Astrocyte (in vitro differentiated cells and primary cell): ENCODE measurements at regions not wholly inside any gene's neighbourhood (a gene's known extent, or its start where the extent isn't known, plus 50 kb on each side); places are given as distances from the start of the nearest gene placed in this dataset.

Experiments
- DNase-seq: peaks from one replicate; pipeline ENCODE4 v3.0.0-alpha.2; 2010; ENCODE audit warnings: low read depth
- FAIRE-seq: peaks from 2 replicates; lab custom pipeline; 2011; peaks lifted over from hg19 to GRCh38; lab: Jason Lieb, UNC
- H2AFZ ChIP-seq: 2 replicates; pipeline ENCODE4 v1.6.0; 2012; ENCODE audit warnings: low read depth, low read length, inconsistent platforms
- H3K27ac ChIP-seq: 2 replicates; pipeline ENCODE4 v1.5.1; 2011; ENCODE audit warnings: low read depth, low read length, inconsistent platforms
- H3K27me3 ChIP-seq: 2 replicates; pipeline ENCODE4 v1.6.0; 2011; ENCODE audit warnings: low read length, inconsistent platforms; ENCODE audit not compliant: insufficient read depth
- H3K36me3 ChIP-seq: 2 replicates; pipeline ENCODE4 v1.5.1; 2011; ENCODE audit warnings: low read length, inconsistent platforms; ENCODE audit not compliant: insufficient read depth
- H3K4me1 ChIP-seq: 2 replicates; pipeline ENCODE4 v1.5.1; 2011; ENCODE audit warnings: low read length, inconsistent platforms; ENCODE audit not compliant: insufficient read depth
- H3K4me2 ChIP-seq: 2 replicates; pipeline ENCODE4 v1.6.0; 2012; ENCODE audit warnings: low read length, inconsistent platforms
- H3K4me3 ChIP-seq: 2 replicates; pipeline ENCODE4 v1.5.1; 2011; ENCODE audit warnings: low read depth, mild to moderate bottlenecking, low read length, inconsistent platforms; ENCODE audit not compliant: insufficient read depth
- H3K79me2 ChIP-seq: 2 replicates; pipeline ENCODE4 v1.6.0; 2012; ENCODE audit warnings: mild to moderate bottlenecking, low read length, inconsistent platforms; ENCODE audit not compliant: insufficient read depth
- H3K9ac ChIP-seq: 2 replicates; pipeline ENCODE4 v1.6.0; 2012; ENCODE audit warnings: mild to moderate bottlenecking, low read length, inconsistent platforms
- H3K9me3 ChIP-seq: 2 replicates; pipeline ENCODE4 v1.5.1; 2012; ENCODE audit warnings: low read depth, mild to moderate bottlenecking, low read length, inconsistent platforms; ENCODE audit not compliant: insufficient read depth
- H4K20me1 ChIP-seq: 2 replicates; pipeline ENCODE4 v1.6.0; 2012; ENCODE audit warnings: low read length, inconsistent platforms; ENCODE audit not compliant: insufficient read depth
- H3K27ac Mint-ChIP-seq: one replicate; pipeline ENCODE4 v1.8.0; 2021; ENCODE audit warnings: mild to moderate bottlenecking, mixed read lengths; ENCODE audit not compliant: unreplicated experiment
- H3K27me3 Mint-ChIP-seq: one replicate; pipeline ENCODE4 v1.8.0; 2021; ENCODE audit warnings: low read depth, mixed read lengths; ENCODE audit not compliant: unreplicated experiment
- H3K36me3 Mint-ChIP-seq: one replicate; pipeline ENCODE4 v1.8.0; 2021; ENCODE audit warnings: low read depth, mixed read lengths; ENCODE audit not compliant: unreplicated experiment
- H3K4me1 Mint-ChIP-seq: one replicate; pipeline ENCODE4 v1.8.0; 2021; ENCODE audit warnings: low read depth, mixed read lengths; ENCODE audit not compliant: unreplicated experiment
- H3K4me3 Mint-ChIP-seq: one replicate; pipeline ENCODE4 v1.8.0; 2021; ENCODE audit warnings: mild to moderate bottlenecking, moderate library complexity, mixed read lengths; ENCODE audit not compliant: unreplicated experiment
- H3K9me3 Mint-ChIP-seq: one replicate; pipeline ENCODE4 v1.8.0; 2021; ENCODE audit warnings: mild to moderate bottlenecking, mixed read lengths; ENCODE audit not compliant: unreplicated experiment
- CTCF ChIP-seq: IDR thresholded peaks from 2 replicates; pipeline ENCODE4 v1.5.1; 2011; ENCODE audit warnings: low read depth, mild to moderate bottlenecking, inconsistent platforms, low read length, moderate library complexity; ENCODE audit not compliant: insufficient read depth
- EZH2 ChIP-seq: IDR thresholded peaks from 2 replicates; pipeline ENCODE4 v1.6.1; 2012; ENCODE audit warnings: mild to moderate bottlenecking, low read length, inconsistent platforms; ENCODE audit not compliant: insufficient read depth

- Mint-ChIP-seq H3K36me3 (no peaks in the 10 kb centered on the region), H3K4me3 (no peak overlapping the region), H3K4me1 (peaks cover 40% of the 10 kb centered on the region), H3K9me3 (no peaks in the 10 kb centered on the region), H3K27ac (no peak overlapping the region), H3K27me3 (peaks cover 7% of the 10 kb centered on the region)
- DNase-seq = peak; percentile 27
- Histone ChIP-seq H3K4me1 (peaks cover 14% of the 10 kb centered on the region), H3K36me3 (no peaks in the 10 kb centered on the region), H3K4me2 (no peak overlapping the region), H3K27ac (no peak overlapping the region), H3K79me2 (no peaks in the 10 kb centered on the region), H3K4me3 (no peak overlapping the region), H3K9ac (no peak overlapping the region), H3K27me3 (no peaks in the 10 kb centered on the region), H3K9me3 (no peaks in the 10 kb centered on the region), H4K20me1 (no peaks in the 10 kb centered on the region), H2AFZ (no peak overlapping the region)
- no peak for TF ChIP-seq CTCF
- no peak for TF ChIP-seq EZH2
- FAIRE-seq = no peak
These were observed 143.1 kb upstream of the SESN3 start for GRCh38 chr11:95374105-95374504.

GRCh38 chr11:95373241-95373640 is 142.2 kb upstream of the SESN3 start:
- H3K4me3 Mint-ChIP-seq = no peak overlapping the region
- Histone ChIP-seq H3K4me1 (peaks cover 14% of the 10 kb centered on the region), H3K79me2 (no peaks in the 10 kb centered on the region), H3K4me3 (no peak overlapping the region), H4K20me1 (no peaks in the 10 kb centered on the region), H3K36me3 (no peaks in the 10 kb centered on the region), H3K9me3 (no peaks in the 10 kb centered on the region), H3K4me2 (no peak overlapping the region), H3K27me3 (peaks cover 3% of the 10 kb centered on the region), H2AFZ (no peak overlapping the region), H3K9ac (no peak overlapping the region), H3K27ac (no peak overlapping the region)
- peaks cover 39% of the 10 kb centered on the region for H3K4me1 Mint-ChIP-seq
- H3K27ac Mint-ChIP-seq = no peak overlapping the region
- FAIRE-seq (no peak), DNase-seq (no peak)
- H3K36me3 Mint-ChIP-seq = no peaks in the 10 kb centered on the region
- TF ChIP-seq EZH2 = no peak
- no peak for TF ChIP-seq CTCF
- H3K27me3 Mint-ChIP-seq = peaks cover 7% of the 10 kb centered on the region
- no peaks in the 10 kb centered on the region for H3K9me3 Mint-ChIP-seq

GRCh38 chr11:95372097-95372656 is 141.2 kb upstream of the SESN3 start:
- H3K27ac Mint-ChIP-seq = peak overlapping the region; percentile 8
- H3K4me3 Mint-ChIP-seq = no peak overlapping the region
- peaks cover 7% of the 10 kb centered on the region for H3K27me3 Mint-ChIP-seq
- no peaks in the 10 kb centered on the region for H3K9me3 Mint-ChIP-seq
- Histone ChIP-seq H3K9me3 (no peaks in the 10 kb centered on the region), H3K4me2 (no peak overlapping the region), H3K36me3 (no peaks in the 10 kb centered on the region), H3K79me2 (no peaks in the 10 kb centered on the region), H3K27me3 (peaks cover 3% of the 10 kb centered on the region), H3K4me3 (no peak overlapping the region), H4K20me1 (no peaks in the 10 kb centered on the region), H2AFZ (no peak overlapping the region), H3K4me1 (peaks cover 14% of the 10 kb centered on the region), H3K9ac (no peak overlapping the region), H3K27ac (no peak overlapping the region)
- no peak for TF ChIP-seq CTCF
- no peak for TF ChIP-seq EZH2
- no peak for DNase-seq
- FAIRE-seq = no peak
- peaks cover 31% of the 10 kb centered on the region for H3K4me1 Mint-ChIP-seq
- no peaks in the 10 kb centered on the region for H3K36me3 Mint-ChIP-seq
